Tongue (tissue), 1 donor: ENCODE measurements at regions not wholly inside any gene's neighbourhood (a gene's known extent, or its start where the extent isn't known, plus 50 kb on each side); places are given as distances from the start of the nearest gene placed in this dataset.

Experiments used
- DNase-seq: peaks from one replicate; pipeline ENCODE4 v3.0.0-alpha.2; 2015

DNA sequence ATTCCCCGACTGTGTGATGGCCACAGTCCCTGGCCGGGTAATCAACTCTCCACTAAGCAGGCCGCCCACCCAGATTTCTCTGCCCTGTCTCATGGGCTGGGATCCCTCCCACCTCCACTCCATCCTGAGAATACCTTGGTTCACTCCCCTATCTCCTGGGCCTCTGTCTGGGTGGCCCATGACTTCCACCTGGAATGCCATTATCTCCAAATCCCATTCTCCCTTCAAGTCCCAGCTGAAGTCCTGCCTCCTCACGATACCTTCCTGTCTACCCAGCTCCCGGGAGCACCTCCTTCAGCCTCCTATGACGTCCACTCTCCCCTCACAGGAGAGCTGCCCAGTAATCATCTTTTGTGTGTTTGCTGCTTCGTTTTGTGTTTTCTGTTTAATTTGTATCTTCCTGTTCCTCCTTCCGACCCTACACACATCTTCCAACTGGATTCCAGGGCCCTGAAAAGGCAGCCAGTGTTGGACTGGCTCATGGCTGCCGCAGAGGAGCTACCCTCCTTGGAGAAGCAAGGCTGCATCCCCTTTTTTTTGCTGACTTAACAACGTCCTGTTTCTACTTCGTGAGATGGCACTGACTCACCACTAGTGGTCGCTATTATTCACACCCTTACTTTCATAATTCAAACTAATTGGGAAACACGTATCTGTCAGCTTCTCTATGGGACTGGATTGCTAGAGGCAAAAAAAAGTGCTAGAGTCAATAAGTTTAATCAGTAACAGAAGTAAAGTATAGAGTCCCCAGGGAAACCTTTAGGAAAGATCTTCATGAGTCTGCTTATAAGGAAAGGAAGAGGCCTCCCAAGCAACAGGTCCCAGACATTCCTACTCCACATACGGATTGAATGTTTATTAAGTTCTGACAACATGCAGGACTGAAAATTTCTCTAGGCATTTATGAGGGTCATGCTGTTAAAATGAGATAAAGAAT lies 171.9 kb upstream of the GATA6 start:
- peak; percentile 25 for DNase-seq

DNA sequence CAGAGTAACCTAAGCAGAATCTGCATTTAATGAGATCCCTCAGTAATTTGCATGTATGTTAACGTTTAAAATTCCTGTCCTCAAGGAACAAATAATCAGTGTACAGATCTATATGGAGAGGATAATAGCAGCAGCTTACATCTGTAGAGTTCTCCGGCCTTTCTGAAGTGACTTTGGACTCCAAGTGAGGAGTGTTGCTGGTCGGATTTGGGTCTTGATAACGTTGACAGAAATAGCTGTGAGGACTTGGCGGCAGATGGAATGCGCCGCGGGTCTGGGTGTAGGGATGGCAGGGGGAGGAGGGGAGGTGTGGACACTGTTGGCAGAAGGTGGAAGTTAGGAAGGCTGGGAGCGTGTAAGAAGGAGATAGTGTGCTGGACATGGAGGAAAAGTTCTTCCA lies 170.9 kb upstream of the GATA6 start:
- DNase-seq, result no peak

- DNase-seq, result no peak
Measured at GRCh38 chr18:22001912-22002487, 167.4 kb upstream of the GATA6 start.

- peak; percentile 52 for DNase-seq
Measured at GRCh38 chr18:22005191-22005841, 164.1 kb upstream of the GATA6 start.

DNA sequence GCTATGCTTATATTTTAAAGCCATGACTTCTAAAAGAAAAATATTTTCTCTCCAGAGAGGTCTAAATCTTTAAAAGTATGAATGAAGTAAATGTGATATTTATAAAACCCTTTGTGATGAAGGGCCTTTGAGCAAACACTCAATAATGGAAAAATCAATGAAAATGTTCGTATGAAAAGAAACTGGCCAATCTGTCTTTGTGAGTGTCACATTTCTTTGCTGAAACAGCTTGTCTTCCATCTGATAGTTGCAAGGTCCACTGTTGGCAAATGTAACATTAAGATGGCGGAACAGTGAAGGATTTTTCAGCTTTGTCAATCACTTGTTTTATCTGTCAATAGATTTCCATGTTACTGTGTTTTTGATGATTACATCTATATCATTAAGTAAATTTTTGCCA lies 162.9 kb upstream of the GATA6 start:
- no peak for DNase-seq

GRCh38 chr18:22009242-22009641 lies 160.1 kb upstream of the GATA6 start:
- DNase-seq, result no peak

- no peak for DNase-seq
Measured at GRCh38 chr18:22013993-22014392, 155.4 kb upstream of the GATA6 start.

- no peak for DNase-seq
Measured at GRCh38 chr18:22015156-22015555, 154.2 kb upstream of the GATA6 start.

- DNase-seq, result no peak
Measured at GRCh38 chr18:22018366-22018765, 151.0 kb upstream of the GATA6 start.

GRCh38 chr18:22019193-22019592 lies 150.2 kb upstream of the GATA6 start:
- DNase-seq, result no peak

DNA sequence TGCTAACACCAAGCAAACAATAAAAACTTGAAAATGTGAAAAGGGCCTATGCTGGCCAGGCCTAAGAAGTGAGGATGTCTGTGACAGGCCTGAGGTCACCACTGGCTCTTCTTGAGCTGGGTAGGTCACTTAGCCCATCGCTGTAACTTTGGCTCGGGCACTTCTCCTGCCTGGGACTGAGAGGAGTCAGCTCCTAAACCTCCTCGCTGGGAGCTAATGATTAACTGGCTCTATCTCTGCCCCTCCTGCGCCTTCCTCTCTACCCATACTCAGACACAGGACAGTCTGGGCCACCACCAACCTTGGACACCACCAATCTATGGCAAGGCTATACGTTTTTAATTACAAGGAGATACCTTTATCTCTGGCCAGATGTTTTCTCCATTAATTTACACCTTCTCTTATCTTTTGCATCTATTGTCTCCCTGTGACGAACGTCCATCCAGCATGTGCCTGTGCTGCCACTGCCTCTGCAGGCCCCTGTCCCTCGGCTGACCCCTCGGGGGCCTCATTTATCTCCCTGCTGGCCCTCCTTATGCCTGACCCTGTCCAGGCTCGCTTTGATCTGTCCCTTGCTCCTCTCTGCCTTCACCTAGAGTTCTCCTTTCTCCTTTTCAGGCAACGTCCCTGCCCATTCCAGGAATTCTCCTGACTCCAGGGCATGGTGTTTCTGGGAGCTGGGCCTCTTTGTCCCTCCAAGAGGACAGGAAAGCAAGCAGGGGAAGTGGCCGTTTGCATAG lies 149.1 kb upstream of the GATA6 start:
- no peak for DNase-seq

GRCh38 chr18:22020867-22021370 lies 148.5 kb upstream of the GATA6 start:
- no peak for DNase-seq

GRCh38 chr18:22021701-22022100 lies 147.7 kb upstream of the GATA6 start:
- DNase-seq, result no peak

DNA sequence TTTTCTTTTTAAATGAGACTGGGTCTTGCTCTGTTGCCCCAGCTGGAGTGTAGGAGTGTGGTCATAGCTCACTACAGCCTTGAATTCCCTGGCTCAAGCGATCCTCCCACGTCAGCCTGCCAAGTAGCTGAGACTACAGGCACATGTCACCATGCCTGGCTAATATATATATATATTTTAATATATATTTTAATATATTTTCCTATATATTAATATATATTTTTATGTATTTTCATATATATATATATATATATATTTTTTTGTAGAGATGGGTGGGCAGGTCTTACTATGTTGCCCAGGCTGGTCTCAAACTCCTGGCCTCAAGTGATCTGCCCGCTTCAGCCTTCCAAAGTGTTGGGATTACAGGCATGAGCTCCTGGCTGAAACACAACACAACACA lies 144.5 kb upstream of the GATA6 start:
- DNase-seq, result no peak

DNA sequence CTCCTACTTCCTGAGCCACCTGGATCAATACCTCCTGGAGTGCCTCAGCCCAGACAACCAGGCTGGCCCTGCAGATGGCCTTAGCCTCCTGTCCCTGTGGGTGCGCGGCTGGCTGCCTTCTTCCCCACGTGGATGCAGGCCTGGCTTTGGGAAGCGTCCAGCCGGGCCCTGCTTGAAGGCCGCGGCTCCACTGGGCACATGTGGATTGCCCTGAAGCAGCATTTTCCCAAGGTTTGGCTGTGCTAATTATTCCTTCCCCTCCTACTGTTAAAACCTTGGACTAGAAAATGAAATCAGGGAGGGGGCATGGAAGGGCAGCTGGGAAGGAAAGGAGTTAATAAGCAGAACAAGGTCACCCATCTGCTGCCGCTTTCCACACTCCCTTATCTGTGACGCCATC lies 143.0 kb upstream of the GATA6 start:
- no peak for DNase-seq

DNA sequence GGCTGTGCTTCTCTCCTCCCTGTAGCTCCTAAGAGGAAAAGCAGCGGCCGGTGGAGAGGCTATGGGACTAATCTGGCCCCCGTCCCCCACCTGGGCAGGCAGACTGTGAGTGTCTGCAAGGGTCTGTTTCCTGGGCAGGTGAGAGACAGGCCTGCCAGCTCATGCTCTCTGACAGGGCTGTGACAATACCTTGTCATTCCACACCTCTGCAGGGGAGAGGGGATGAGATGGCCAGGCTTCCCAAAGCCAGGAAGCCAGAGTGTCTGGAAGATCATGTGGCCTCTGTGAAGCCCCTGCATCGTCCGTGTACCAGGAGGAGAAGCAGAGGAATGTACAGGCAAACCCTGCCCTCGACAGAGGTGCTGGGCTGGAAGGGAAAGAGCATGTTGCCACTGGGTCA lies 142.5 kb upstream of the GATA6 start:
- no peak for DNase-seq

DNA sequence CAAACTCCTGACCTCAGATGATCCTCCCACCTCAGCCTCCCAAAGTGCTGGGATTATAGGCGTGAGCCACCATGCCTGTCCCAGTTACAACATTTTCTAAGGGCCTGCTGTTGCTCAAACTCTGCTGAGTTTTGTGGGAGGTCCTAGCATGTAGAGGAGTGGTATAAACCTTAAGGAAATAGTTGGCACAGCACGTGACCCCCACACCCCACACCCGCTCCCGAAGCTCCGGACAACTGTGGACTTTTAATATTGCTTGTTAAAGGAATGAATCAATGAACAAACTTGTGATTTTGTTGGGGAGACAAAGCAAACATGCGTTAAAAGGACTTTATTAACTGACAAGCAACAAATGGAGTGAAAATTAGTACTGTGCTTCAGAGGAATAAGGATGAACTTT lies 137.8 kb upstream of the GATA6 start:
- no peak for DNase-seq

DNA sequence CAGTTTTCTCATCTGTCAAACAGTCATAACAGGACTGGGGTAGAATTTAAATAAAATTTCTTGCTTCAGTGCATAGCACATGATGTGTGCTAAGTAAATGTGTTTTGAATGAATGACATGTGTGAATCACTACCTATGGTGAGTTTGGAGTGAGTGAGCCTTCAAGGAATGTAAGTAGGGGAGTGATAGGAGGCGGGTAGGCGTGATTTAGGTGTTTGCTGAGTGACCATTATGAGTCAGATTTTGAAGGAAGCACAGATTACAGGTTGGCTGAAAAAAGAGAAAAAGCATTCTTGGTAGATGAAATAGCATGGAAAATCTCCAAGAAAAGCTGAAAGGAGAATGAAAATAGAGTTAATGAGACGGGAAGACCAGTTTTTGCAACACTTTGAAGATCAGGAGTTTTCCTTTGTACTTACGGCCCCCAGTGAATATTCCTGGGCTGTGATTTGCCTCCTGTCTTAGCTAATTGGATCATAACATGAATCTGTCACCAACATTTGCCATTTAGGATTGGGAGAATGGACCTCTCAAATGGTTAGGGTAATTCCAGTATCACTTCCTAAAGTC lies 136.9 kb upstream of the GATA6 start:
- no peak for DNase-seq

DNA sequence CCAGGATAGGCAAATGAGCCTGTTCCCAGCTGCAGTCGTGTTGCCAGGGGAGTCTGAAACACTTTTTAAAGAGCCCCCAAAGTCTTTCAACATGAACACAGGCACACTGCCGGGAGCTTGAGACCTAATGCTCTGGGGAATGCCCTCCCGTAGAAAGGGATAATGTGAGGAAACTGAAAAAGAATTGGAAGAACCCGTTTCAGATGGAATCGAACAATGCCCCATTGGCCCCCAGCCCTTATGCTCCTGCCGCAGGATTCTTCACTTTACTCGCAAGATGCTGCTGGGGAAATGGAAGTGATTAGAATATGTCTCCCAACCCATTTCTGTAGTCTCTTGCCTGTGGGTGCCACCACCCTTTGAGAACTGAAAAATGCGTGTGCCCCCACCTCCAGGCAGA lies 136.3 kb upstream of the GATA6 start:
- no peak for DNase-seq

- DNase-seq, result no peak
Measured at GRCh38 chr18:22034276-22034675, 135.1 kb upstream of the GATA6 start.

GRCh38 chr18:22040533-22040932 lies 128.9 kb upstream of the GATA6 start:
- DNase-seq, result no peak

DNA sequence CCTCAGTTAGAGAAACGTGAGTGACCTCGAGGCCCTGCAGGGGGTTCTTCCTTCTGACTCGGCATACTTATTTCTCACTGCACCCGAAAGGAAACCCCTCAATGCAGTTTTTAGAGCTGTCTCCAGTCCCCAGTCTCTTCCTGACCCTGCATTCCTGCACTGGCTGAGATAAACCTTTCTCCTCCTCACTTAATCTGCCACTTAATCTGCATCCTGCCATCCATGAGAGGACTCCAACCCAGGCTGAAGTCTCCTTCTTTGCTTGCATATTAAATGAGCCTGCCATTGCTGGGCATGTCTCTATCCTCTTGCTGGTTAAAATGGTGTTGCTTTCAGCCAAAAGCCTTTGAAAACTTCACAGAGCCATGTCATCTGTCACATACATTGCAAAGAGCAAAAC lies 125.6 kb upstream of the GATA6 start:
- no peak for DNase-seq
